T47D (cell line): ENCODE measurements at regions not wholly inside any gene's neighbourhood (a gene's known extent, or its start where the extent isn't known, plus 50 kb on each side); places are given as distances from the start of the nearest gene placed in this dataset.

Experiments
- DNase-seq, 2 experiments: peaks; one replicate each; pipeline versions ENCODE4 v3.0.0 to v3.0.0-alpha.2; 2011 to 2012; ENCODE audit warnings: low read depth in 1 of 2, low spot score in 1 of 2
- JUND ChIP-seq: IDR thresholded peaks from 2 replicates; pipeline ENCODE4 v1.6.1; 2012; ENCODE audit warnings: low read depth
- in situ Hi-C: cut with HindIII; loops from 2 replicates; pipeline ENCODE4 v1.10.0; 2016; ENCODE audit warnings: low sequenced_read_pairs, low pct_unique_long_range_greater_than_20kb

DNA sequence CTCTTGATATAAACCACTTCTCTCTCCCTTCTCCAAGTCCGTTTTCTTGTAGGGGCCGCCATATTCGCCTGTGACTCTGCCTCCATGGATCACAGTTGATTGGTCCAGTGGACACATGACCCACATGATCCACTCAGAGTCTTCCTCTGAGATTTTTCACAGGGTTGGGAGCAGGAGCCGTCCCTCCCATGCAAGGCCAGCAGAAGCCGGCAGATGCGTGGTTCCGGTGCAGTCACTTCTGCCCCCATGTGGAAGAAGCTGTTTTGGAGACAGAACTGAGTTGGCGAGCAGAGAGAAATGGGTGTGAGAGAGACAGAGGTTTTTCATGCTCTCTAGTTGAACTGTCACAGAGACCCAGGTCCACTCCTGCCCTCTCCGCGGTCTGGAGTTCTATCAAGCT, 83.3 kb downstream of the C16orf95 start:
- peak in 1 of 2 experiments; percentile 54 for DNase-seq
- TF ChIP-seq JUND: no peak
- in situ Hi-C loops: no loop called here

DNA sequence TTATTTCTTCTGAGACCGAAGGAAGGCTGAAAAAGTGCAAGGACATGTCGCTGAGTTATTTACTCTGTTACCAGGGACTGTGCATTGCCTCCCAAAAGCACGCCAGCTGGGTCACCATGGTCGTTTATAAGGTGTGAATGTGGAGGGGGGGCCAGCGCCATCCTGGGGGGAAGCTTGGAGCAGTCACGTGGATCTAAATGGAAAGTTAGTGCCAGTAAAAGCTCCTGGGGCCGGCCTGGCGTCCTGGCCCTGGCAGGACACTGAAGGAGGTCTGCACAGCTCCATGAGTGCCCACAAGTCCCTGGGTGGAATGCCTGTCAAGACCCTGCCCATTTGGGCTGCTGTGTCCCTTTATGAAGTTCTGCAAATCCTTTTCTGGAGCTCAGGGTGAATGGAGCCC, 82.6 kb downstream of the C16orf95 start:
- in situ Hi-C loops: no loop called here
- TF ChIP-seq JUND: no peak
- DNase-seq: no peak

DNA sequence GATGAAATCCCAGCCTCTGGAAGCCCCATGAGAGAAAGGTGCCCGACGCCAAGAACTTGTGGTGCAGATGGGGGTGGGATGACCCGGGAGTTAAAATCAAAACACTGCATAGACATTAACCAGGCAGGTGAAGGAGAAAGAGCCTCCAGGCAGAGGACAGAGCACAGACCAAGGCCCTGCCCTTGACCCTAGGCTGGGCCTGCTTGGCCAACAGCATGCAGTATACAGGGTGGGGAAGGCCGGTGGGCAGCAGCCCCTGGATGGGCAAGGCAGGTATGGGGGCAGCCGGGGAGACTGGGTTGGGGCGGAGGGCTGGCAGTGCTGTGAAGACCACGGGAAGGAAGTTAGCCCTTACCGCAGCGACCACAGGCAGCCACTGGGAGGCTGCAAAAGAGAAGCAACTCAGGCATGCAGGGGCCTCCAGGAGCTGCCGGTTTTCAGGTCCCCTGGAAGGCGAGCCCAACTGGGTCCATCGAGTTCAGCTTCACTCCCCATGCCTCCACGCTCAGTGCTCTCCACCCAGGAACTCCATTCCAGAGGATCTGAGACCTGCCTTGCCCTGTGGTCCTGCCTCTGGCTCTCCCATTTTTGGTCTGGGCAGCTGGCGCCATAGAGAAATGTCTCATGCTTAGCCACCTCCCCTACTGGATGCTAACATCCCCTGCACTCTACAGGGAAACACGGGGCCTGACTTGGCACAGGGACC, 81.2 kb downstream of the C16orf95 start:
- in situ Hi-C loops: no loop called here
- TF ChIP-seq JUND: no peak
- no peak for DNase-seq

DNA sequence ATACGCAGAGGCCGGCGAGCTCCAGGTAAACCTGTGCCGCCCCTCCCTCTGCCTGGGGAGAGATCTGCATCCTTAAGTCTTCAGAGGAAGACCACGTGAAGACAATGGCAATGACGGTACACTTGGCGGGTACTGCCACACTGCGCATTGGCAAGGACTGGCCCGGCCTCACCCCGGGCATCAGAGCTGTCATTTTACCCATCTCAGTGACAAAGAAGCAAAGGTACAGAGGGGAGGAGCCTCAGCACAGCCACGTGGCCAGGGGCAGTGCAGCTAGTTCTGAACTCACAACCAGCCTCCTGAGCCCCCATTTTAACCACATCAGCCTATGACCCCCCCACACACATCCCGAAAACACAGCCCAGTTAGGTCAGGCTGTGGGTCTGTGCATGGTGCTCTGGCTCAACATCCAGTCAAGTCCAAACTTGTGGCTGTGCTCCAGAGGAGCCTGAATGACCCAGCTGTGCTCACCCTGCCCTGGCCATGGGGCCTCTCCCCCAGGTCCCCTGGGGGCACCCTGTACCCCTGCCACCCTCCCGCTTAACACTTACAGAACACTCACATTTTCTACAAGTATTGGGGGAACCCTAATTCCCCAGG, 80.6 kb downstream of the C16orf95 start:
- TF ChIP-seq JUND: no peak
- in situ Hi-C loops: no loop called here

DNA sequence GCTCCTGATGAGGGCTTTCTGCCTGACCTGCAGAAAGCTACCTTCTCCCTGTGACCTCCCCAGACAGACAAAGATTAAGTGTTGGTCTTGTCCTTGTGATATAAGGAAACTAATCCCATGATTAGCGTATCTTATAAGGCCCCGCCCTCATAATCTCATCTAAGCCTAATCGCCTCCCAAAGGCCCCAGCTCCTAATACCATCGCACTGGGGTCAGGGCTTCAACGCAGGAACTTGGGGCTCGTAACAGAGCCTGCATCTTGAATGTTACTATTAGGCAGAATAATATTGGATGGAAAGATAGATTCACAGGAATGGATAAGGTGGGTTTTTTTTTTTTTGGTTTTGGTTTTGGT, 78.9 kb downstream of the C16orf95 start:
- in situ Hi-C loops: no loop called here
- no peak for DNase-seq
- TF ChIP-seq JUND: no peak

More for the DNA sequence above, 80.6 kb downstream of the C16orf95 start:
- DNase-seq: no peak

DNA sequence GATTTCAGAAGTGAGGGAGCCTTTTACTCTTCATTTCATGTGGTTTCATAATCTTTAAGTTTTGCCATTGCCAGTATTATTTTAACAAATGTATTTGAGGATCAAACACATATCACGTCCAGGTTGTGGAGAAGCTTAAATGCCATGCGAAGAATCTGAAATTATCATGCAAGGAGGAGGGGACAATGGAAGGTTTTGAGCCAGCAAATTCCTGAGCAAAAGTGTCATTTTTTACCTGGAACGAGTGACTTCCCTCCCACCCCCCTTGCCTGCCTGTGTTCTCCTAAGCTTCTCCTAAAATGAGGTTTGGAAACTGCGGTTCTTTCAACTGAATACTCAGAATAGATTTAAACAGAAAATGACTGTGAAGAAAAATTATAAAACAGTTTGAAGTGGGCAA, 77.6 kb downstream of the C16orf95 start:
- DNase-seq: no peak
- TF ChIP-seq JUND: no peak
- in situ Hi-C loops: no loop called here

DNA sequence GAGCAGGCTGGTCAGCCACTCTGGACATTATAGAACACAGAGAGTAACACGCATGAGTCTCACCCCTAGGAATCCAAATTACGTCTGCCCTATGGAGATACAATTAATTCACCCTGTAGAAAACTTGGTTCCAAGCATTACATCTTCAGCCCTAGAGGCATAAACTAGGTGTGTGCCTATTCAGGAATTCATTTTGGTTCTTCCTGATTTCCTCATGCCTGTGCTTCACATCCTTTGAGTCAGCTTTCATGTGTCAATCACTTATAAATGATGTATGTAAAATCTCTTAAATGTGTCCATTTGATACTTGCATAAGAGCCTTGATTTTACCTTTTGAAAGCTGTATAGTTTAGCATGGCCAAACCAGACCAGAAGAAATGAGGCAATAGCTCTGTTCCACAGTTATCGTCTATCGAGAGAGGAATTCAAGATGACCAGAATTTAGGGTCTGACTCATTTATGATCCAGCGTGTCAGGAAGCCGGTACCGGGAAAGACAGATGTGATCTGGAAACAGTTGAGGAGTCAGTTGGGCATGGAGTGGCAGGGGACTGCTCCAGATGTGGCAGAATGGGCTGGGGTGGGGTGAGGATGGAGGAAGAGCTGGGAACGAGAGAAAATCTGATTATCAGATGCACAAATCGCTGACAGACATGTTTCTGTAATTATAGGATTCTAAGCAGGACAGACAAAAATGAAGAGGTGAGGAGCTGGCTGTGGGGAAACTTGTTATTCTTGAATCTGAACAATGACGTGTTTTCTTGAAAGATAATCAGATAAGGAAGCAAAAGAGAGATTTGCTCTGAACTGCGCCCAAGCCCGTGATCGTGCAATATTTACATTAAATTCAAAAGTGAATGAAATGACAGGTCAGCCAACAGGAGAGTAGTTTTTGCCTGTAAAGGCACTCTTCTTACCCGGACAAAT, 76.7 kb downstream of the C16orf95 start:
- TF ChIP-seq JUND: no peak
- DNase-seq: peak in 1 of 2 experiments; percentile 27
- in situ Hi-C loops: no loop called here

DNA sequence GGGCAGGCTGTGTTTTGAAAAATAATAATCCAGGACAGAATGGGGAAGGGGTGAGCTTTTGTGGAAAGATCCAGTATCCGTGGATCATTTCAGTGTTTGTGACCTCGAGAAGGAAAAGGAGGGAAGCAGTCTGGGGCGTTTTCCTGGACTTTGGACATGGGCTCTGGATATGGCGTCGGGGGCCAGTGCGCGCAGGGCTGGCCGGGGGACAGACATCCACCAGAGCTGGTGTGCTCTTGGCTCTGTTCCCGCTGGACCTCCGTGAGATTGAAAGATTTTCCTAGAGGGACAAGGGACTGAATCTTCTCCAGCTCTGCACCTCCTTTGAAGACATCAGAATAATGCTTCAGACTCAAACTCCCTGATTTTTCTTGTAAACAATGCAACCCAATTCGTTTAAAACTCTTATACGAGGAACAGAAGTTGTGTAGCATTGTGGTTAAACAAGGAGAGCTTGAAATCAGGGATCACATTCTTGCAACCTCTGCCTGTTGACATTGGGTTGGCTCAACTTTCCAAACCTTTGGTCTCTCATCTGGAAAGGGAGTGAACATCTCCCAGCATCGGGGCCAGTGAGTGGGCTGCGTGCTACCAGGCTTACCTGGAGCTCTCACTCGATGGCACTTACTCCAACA, 75.9 kb downstream of the C16orf95 start:
- TF ChIP-seq JUND: no peak
- in situ Hi-C loops: no loop called here
- no peak for DNase-seq

DNA sequence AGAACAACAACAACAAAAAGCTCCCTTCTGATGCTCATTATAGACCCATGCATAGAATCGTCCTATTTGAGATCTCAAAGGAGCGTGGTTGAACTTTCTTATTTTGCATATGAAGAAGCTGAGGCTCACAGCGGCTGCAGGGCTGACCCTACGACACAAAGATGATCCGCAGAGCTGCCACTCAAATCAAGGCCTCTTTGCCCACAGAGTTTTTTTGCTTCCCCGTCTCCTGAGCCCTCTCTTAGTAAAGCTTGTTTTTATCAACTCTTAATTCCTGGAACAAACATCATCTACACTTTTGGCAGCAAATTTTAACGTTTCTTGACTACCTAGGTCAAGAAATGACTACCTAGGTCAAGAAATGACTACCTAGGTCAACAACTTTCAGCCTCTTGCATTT, 73.7 kb downstream of the C16orf95 start:
- DNase-seq: no peak
- TF ChIP-seq JUND: no peak
- in situ Hi-C loops: no loop called here

DNA sequence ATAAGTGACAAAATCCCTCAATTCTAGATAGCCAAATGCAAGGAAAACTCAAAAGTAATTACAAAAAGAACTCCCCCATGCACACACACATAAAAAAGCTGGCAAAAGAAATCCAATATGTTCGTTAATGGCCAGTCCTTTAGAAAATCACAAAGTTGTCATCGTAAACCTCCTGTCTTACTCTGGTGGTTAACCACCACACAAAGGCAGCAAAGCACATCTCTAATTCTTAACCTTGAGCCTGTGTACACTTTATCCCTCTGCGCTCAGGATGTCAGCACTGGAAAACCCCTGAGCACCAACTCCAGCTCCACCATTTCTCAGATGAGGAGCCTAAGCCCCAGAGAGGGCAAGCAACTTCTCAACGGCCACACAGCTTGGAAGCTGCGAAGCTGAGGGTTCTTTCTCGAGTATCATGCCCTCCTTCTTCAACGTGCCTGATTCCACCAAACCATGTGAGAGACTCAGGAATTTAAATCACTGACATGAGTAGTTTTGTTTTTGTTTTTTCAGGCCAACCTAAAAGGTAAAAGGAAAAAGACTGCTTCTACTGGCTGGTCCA, 72.5 kb downstream of the C16orf95 start:
- in situ Hi-C loops: no loop called here
- no peak for TF ChIP-seq JUND
- no peak for DNase-seq

DNA sequence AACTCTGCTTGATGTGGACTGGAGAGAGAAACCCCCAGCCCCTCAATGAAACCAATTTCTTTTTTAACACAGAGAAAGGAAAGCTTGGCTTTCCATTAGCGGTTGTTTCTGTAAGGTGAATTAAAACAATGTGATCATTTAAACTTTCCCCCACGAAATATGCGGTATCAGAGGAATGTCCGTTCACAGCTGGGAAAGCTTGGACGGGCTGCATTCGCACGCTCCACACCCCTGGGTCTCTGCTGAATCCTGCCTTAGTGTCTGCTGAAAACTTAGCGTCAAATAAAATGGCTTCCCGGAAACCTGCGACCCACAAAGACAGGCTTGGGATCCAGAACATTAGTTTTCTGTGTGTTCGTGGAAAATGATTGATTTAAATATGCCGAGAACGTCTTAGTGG, 71.7 kb downstream of the C16orf95 start:
- DNase-seq: no peak
- in situ Hi-C loops: no loop called here

DNA sequence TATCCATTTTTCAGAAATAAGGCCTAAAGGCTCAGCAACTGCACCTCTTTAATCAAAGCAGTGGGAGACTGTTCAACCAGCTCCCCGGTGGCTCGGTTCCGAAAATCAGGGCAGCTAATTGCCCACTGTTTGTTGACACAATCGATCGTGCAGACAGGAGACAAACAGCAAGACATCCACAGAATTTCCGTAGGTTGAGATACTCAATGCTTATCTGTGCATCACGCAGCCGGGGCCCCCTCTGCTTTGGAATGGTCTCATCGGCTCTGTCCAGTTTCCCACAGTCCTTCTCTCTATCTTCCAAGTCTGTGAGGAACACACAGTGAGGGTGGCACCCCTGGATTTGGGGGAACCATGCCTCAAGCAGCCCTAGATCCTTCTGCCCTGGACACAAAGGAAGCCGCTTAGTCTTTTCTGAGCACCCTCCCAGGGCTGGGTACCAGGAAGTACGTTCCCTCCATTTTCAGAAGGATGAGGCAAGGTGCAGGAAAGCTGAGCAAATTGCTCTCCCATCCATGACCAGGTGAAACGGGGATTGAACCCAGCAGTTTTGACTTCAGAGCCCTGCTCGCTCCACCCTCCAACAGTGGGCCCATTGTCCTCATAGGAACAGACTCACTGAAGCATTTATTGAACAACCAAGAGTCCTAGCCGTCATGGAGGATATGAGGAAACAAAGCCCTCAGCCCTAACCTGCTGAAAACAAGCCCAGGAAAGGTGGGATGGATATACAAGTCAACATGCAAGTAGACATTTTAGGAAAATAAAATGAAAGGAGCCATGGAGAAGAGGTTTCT, 70.7 kb downstream of the C16orf95 start:
- in situ Hi-C loops: no loop called here
- TF ChIP-seq JUND: no peak
- no peak for DNase-seq

More for the DNA sequence above, 71.7 kb downstream of the C16orf95 start:
- no peak for TF ChIP-seq JUND
